Endothelial cell of umbilical vein (primary cell): ENCODE measurements at regions not wholly inside any gene's neighbourhood (a gene's known extent, or its start where the extent isn't known, plus 50 kb on each side); places are given as distances from the start of the nearest gene placed in this dataset.

Source experiments
- BruUV-seq: library from RNA; stranded (reverse); fragments of 400-500 nt; replicated peaks from 2 replicates; lab custom pipeline; 2021; lab: Mats Ljungman, UMichigan
- CTCF ChIA-PET: fragments of 300-600, 350-600 bp; sonication (Branson Sonifier 250); formaldehyde crosslinking; loops from one replicate; lab custom pipeline; 2021; ENCODE audit warnings: antibody characterized with exemption, inconsistent platforms; lab: Charles Lee
- POLR2A ChIA-PET: fragments of 300-600, 350-600 bp; sonication (Branson Sonifier 250); formaldehyde crosslinking; loops from one replicate; lab custom pipeline; 2021; ENCODE audit warnings: antibody characterized with exemption, inconsistent platforms; lab: Charles Lee
- DNase-seq: peaks from one replicate; pipeline ENCODE4 v3.0.0-alpha.2; 2011; ENCODE audit warnings: low read depth, low spot score
- FAIRE-seq: peaks from 2 replicates; lab custom pipeline; 2011; peaks lifted over from hg19 to GRCh38; lab: Jason Lieb, UNC
- H2AFZ ChIP-seq: 2 replicates; pipeline ENCODE4 v1.6.0; 2012; ENCODE audit warnings: low read depth, low read length, control low read depth, inconsistent platforms
- H3K27ac ChIP-seq: 2 replicates; pipeline ENCODE4 v1.5.1; 2011; ENCODE audit warnings: low read depth, mild to moderate bottlenecking, control low read depth, low read length, moderate library complexity; ENCODE audit not compliant: insufficient read depth
- H3K27me3 ChIP-seq, 2 experiments: 2 replicates each; pipeline versions ENCODE4 v1.6.0 to v1.6.1; 2011; ENCODE audit warnings: low read length in 2 of 2, mixed read lengths in 1 of 2; ENCODE audit not compliant: control insufficient read depth in 2 of 2, insufficient read depth in 2 of 2
- H3K36me3 ChIP-seq, 2 experiments: 2 replicates in 1 of 2; 3 replicates in 1 of 2; pipeline ENCODE4 v1.5.1; 2011; ENCODE audit warnings: low read length in 2 of 2, mild to moderate bottlenecking in 1 of 2, moderate library complexity in 1 of 2; ENCODE audit not compliant: control insufficient read depth in 2 of 2, insufficient read depth in 2 of 2; ENCODE audit errors: extremely low read depth in 1 of 2
- H3K4me1 ChIP-seq: 3 replicates; pipeline ENCODE4 v1.5.1; 2011; ENCODE audit warnings: mild to moderate bottlenecking, low read length; ENCODE audit not compliant: control insufficient read depth, insufficient read depth; ENCODE audit errors: extremely low read depth
- H3K4me2 ChIP-seq: 2 replicates; pipeline ENCODE4 v1.6.1; 2011; ENCODE audit warnings: low read length, control low read depth, mixed read lengths; ENCODE audit not compliant: insufficient read depth
- H3K4me3 ChIP-seq, 3 experiments: fragments of 200-600 bp in 1 of 3; sonication (generic), shearing (Covaris generic) in 1 of 3; replicated peaks in 1 of 3; 2 replicates each; pipeline ENCODE4 v1.5.1; 2011 to 2016; ENCODE audit warnings: control low read depth in 3 of 3, low read length in 3 of 3, mild to moderate bottlenecking in 2 of 3, inconsistent platforms in 1 of 3, low read depth in 1 of 3, moderate library complexity in 1 of 3; ENCODE audit not compliant: insufficient read depth in 1 of 3
- H3K79me2 ChIP-seq: 2 replicates; pipeline ENCODE4 v1.6.0; 2012; ENCODE audit warnings: low read length, inconsistent platforms; ENCODE audit not compliant: control insufficient read depth, insufficient read depth
- H3K9ac ChIP-seq: replicated peaks from 2 replicates; pipeline ENCODE3; 2011; ENCODE audit warnings: low read length, control low read depth; ENCODE audit not compliant: insufficient read depth; ENCODE audit errors: extremely low read depth
- H3K9me1 ChIP-seq: replicated peaks from 3 replicates; pipeline ENCODE4 v1.6.0; 2011; ENCODE audit warnings: mild to moderate bottlenecking, low read length; ENCODE audit not compliant: control insufficient read depth, insufficient read depth; ENCODE audit errors: extremely low read depth
- H3K9me3 ChIP-seq: replicated peaks from 2 replicates; pipeline ENCODE4 v1.5.1; 2012; ENCODE audit warnings: low read length, inconsistent platforms; ENCODE audit not compliant: control insufficient read depth, insufficient read depth
- H4K20me1 ChIP-seq: replicated peaks from 2 replicates; pipeline ENCODE3; 2011; ENCODE audit warnings: mild to moderate bottlenecking, low read length; ENCODE audit not compliant: control insufficient read depth, insufficient read depth; ENCODE audit errors: extremely low read depth
- CTCF ChIP-seq, 2 donors: IDR thresholded peaks; 1 replicate in 1 of 2; 2 replicates in 1 of 2; pipeline ENCODE4 v1.5.1; 2011; ENCODE audit warnings: low read length in 2 of 2, mild to moderate bottlenecking in 2 of 2, moderate library complexity in 2 of 2, control low read depth in 1 of 2, inconsistent platforms in 1 of 2, low read depth in 1 of 2; ENCODE audit not compliant: insufficient read depth in 1 of 2; ENCODE audit errors: extremely low read depth in 1 of 2
- EZH2 ChIP-seq: IDR thresholded peaks from 2 replicates; pipeline ENCODE4 v1.6.1; 2012; ENCODE audit warnings: borderline replicate concordance, low read depth, mild to moderate bottlenecking, moderate library complexity, low read length, inconsistent platforms; ENCODE audit not compliant: severe bottlenecking
- GATA2 ChIP-seq: IDR thresholded peaks from 2 replicates; pipeline ENCODE4 v1.7.0; 2011; ENCODE audit warnings: low read depth, mild to moderate bottlenecking, moderate library complexity, mixed read lengths, low read length; ENCODE audit not compliant: insufficient read length, insufficient read depth
- JUN ChIP-seq: IDR thresholded peaks from 2 replicates; pipeline ENCODE4 v1.6.1; 2011; ENCODE audit warnings: borderline replicate concordance, low read depth; ENCODE audit not compliant: insufficient read length, insufficient read depth
- MYC ChIP-seq: IDR thresholded peaks from one replicate; pipeline ENCODE4 v1.6.1; 2011; ENCODE audit warnings: mild to moderate bottlenecking, low read depth, low read length
- POLR2AphosphoS5 ChIP-seq: IDR thresholded peaks from 2 replicates; pipeline ENCODE4 v1.6.1; 2012; ENCODE audit warnings: low read depth, mild to moderate bottlenecking, control low read depth, low read length, moderate library complexity; ENCODE audit not compliant: insufficient read depth
- dilution Hi-C: fragments of 300-500 bp; cut with MboI; formaldehyde crosslinking; loops from one replicate; pipeline ENCODE4 v1.15.0; 2019; ENCODE audit warnings: low sequenced_read_pairs; ENCODE audit not compliant: extremely low pct_ligation_motif_present
- intact Hi-C: fragments of 100-400 bp; cut with micrococcal nuclease; formaldehyde crosslinking; loops from one replicate; pipeline ENCODE4 v1.10.0; 2022
- TF ChIP-seq, protein P1 (sequence below): IDR thresholded peaks from 2 replicates; pipeline ENCODE4 v1.6.1; 2011; ENCODE audit not compliant: insufficient read depth, insufficient read length

GRCh38 chr1:88404582-88404981, 279.5 kb upstream of the PKN2 start:
- FAIRE-seq (no peak), DNase-seq (no peak)
- Histone ChIP-seq H2AFZ (no peak overlapping the region), H3K9me1 (no peaks in the 10 kb centered on the region), H3K36me3 (no peaks in the 10 kb centered on the region), H3K27ac (no peak overlapping the region), H4K20me1 (no peaks in the 10 kb centered on the region), H3K9ac (no peak overlapping the region), H3K4me3 (no peak overlapping the region), H3K9me3 (no peaks in the 10 kb centered on the region), H3K4me1 (no peaks in the 10 kb centered on the region), H3K4me2 (no peak overlapping the region), H3K27me3 (no peaks in the 10 kb centered on the region), H3K79me2 (no peaks in the 10 kb centered on the region)
- intact Hi-C loops (no loop called here), dilution Hi-C loops (no loop called here)
- BruUV-seq: no TSS peak
- TF ChIP-seq, protein P1, sequence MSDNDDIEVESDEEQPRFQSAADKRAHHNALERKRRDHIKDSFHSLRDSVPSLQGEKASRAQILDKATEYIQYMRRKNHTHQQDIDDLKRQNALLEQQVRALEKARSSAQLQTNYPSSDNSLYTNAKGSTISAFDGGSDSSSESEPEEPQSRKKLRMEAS: no peak
- TF ChIP-seq CTCF (IDR thresholded peaks at IDR 0.05; ENCODE audit: extremely low read depth in 1 of 2, insufficient read depth in 1 of 2, low read depth in 1 of 2, low read length in 2 of 2): no peak
- no peak for TF ChIP-seq GATA2
- no peak for TF ChIP-seq EZH2
- TF ChIP-seq POLR2AphosphoS5: no peak
- no peak for TF ChIP-seq MYC
- TF ChIP-seq JUN: no peak
- CTCF ChIA-PET: interaction anchor here (1.1 to 1.3 kb wide), 2 partner anchors 8 to 9 kb away, joined by 3 to 4 read pairs; no protein-coding TSS in a partner anchor
- POLR2A ChIA-PET: no interaction called here
